ENCODE measurements at regions not wholly inside any gene's neighbourhood (a gene's known extent, or its start where the extent isn't known, plus 50 kb on each side); places are given as distances from the start of the nearest gene placed in this dataset.
"Not testable (repeated sequence)": the region's sequence is repeated elsewhere in the genome, so short reads cannot be mapped to it uniquely, and the experiment has no call there.

DNA sequence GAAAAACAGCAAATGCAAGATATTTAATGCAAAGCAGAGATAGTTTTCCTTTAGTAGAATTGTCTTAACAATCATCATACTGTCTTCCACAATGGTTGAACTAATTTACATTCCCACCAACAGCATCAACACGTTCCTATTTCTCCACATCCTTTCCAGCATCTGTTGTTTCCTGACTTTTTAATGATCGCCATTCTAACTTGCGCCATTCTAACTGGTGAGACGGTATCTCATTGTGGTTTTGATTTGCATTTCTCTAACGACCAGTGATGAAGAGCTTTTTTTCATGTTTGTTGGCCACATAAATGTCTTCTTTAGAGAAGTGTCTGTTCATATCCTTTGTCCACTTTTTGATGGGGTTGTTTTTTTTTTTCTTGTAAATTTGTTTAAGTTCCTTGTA, 388.3 kb downstream of the IRS2 start:
- DNase-seq; intact Hi-C loops (cut with DNase I); ATAC-seq (ENCODE audit: poor library complexity): not testable (repeated sequence)

DNA sequence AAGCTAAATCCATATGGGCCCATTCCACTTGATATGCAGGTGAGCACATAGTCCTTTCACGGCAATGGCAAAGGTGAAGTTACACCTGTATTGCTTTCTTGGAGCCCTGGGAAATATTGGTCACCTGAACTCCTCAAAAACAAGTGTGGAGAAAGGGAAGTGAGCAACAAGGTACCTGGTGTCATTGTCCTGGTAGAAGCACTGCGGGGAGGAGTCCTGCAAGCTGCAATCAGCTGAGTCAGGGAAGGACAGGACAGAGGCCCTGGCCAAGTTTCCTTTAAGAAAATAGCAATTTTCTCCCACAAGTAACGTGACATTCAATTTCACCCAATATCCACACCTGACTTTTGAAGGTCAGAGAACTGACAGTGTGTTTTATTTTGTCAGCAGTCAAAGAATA, 389.1 kb downstream of the IRS2 start:
- ATAC-seq (ENCODE audit: poor library complexity), result no peak
- intact Hi-C loops (cut with DNase I), result no loop called here
- no peak for DNase-seq

DNA sequence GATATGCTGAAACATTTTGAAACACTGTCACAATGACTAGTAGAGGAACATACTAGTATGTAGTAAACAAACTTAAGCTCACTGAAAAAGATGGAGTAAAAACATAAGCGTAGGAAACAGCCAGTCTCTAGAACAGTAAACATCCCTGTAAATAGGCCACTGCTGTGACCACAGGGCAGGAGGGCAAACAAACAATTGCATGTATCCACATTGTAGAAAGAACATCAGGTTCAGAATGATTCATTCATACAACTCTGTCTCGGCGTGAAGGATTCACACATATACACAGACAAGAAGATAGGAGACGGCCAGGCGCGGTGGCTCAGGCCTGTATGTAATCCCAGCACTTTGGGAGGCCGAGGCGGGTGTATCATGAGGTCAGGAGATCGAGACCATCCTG, 390.1 kb downstream of the IRS2 start:
- no peak for ATAC-seq (ENCODE audit: poor library complexity)
- intact Hi-C loops (cut with DNase I), result no loop called here
- no peak for DNase-seq

DNA sequence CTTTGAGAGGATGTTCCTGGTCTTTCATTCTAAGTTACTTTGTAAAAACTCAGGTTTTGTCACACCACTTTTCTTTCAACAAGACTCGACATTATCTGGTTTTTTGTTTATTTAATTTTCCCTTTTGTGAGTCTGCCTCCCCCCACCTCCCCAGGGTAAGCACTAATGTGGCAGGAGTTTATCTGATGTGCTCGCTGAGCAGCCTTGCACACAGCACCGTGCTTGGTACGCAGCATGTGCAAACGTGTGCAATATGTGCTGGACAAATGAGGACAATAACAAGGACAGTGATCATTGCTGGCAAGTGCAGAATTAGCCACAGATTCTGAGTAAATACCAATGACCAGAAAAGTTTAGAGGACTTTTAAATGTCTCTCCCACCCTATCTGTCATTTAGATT, 391.4 kb downstream of the IRS2 start:
- intact Hi-C loops (cut with DNase I), result no loop called here
- DNase-seq, result no peak
- ATAC-seq (ENCODE audit: poor library complexity), result no peak

DNA sequence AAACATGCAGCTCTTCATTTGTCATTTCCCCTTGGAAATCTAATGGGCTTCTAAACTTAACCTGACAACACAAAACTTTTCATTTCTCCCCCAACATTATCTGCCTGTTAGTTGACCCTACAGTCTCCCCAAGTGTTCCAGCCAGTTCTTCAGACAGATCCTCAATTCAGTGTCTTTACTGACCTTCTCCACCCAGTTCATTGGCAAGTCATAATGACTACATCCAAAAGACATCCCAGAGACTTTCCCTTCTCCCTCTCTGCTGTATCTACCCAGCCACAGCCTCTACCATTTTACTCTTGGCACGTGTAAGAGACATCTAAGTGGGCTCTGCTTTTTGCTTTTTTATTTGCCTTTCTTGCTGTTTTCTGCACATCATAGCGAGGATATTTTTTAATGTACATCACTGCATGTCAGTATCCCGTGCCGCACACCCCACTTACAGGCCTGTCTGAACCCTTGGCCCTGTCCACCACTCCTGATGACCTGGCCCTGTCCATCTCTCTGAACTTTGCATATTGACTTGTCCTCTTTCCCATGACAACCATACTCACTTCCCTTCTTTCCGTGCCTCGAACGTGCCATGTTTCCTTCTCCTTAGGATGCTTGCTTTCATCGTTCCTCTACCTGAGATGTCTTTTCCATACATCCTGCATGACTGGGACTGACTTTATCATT, 391.9 kb downstream of the IRS2 start:
- DNase-seq (no peak), ATAC-seq (ENCODE audit: poor library complexity) (no peak)
- intact Hi-C loops (cut with DNase I), result no loop called here

DNA sequence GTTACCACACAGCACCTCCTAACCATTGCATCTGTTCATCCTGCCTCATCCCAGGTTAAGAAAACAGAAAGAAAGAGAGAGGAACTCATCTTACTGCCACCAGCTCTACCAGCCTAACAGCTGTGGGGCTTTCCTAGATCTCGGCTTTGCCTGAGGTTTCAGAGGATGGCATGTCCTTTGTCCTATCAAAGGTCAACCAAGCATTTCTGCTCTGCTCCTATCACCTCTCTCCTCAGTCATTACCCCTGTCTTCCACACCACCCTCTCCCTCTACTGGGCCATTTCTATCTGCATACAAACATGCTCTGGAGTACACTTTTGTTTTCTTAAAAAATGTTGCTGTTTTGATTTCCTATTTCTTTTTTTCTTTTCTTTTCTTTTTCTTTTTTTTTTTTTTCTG, 393.3 kb downstream of the IRS2 start:
- DNase-seq, result no peak
- intact Hi-C loops (cut with DNase I), result no loop called here
- peak; percentile 34 for ATAC-seq (ENCODE audit: poor library complexity)

DNA sequence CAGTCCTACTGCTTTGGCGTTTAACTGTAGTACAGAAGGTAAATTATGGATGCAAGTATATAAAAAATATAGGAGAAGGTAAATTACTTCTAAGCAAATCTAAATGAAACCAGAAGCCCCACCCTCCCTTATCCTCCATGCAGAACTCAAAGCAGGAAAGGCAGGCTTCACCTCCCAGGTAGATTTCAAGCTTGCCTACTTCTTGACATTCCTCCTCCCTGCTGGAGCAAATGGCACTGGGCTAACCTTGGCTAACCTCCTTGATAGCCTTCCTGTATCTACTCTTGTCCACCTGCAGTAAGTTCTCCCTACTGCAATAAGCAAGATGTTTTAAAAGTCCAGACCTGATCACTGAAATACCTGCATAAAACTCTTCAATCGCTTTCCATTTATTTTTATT, 396.0 kb downstream of the IRS2 start:
- DNase-seq (no peak), ATAC-seq (ENCODE audit: poor library complexity) (no peak)
- intact Hi-C loops (cut with DNase I), result no loop called here

DNA sequence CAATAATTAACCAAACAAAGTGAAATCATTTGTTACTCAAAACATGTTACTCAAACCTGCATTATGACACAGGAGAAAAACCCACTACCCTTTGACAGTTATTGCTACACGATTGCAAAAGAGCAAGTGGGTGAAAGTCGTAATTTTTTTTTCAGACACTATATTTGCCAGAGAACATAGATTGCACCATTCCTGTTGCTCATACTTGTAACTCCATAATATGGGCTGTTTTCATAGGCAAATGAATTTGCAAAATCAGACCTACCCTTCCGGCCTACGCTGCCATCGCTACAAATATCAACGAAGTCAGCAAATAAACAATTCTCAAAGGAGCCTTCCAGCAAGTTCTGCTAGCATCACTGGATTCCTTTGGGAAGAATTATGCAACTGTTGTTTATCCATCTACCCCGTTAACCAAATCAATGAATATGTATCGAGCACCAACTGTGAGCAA, 396.5 kb downstream of the IRS2 start:
- no peak for DNase-seq
- no peak for ATAC-seq (ENCODE audit: poor library complexity)
- intact Hi-C loops (cut with DNase I), result no loop called here

DNA sequence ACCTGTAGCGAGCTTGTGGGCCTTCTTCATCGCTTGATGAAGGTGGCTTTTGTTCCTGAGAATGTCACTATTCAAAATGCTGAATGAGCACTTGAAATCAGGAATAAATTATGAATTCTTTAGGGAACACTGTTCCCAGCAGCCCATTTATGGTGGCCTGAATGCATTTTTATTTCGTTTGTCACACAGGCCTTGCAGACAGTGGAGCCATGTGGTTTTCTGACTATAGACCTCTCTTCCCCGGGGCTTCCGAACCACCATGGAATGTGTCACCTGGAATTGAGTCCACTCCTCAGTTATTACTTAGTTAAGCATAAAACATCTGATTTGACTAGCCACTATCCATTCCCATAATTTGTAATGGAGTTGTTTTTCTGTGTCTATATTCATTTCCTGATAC, 396.9 kb downstream of the IRS2 start:
- intact Hi-C loops (cut with DNase I), result no loop called here
- DNase-seq, result no peak

DNA sequence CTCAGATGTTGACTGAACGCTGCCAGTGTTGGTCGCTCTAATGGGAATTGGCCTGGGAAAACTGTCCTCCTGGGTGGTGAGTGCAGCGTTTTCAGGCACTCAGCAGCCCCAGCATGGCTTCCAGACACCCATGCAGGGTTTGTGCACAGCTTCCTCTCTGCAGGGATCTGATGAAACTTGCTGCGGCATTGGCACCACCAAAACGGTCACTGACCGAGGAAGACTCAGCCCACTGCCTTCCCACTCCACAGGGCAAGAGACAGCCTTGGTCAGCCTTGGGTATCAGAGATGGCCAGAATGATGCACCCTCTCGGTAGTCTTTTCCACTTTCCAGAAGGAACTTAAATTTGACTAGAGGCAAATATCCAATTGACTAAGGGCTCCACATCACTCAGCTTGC, 398.9 kb downstream of the IRS2 start:
- no peak for ATAC-seq (ENCODE audit: poor library complexity)
- DNase-seq, result no peak
- intact Hi-C loops (cut with DNase I), result no loop called here

More for the DNA sequence above, 396.9 kb downstream of the IRS2 start:
- ATAC-seq (ENCODE audit: poor library complexity), result no peak

DNA sequence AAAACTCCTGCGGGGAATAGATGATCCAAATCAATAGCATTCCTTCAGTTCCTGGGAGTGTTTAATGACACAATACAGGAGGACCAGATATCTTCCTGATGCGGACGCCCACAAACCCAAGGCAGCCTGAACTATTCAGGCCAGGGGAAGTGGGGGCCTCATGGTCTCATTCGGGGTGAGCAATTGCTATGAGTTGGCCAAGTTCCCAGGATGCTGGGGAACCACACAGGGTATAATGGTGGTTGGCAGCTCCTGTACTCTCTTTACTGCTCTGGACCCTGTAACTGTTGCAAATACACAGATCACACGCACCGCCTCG, 401.2 kb downstream of the IRS2 start:
- intact Hi-C loops (cut with DNase I), result no loop called here
- ATAC-seq (ENCODE audit: poor library complexity) (no peak), DNase-seq (no peak)

DNA sequence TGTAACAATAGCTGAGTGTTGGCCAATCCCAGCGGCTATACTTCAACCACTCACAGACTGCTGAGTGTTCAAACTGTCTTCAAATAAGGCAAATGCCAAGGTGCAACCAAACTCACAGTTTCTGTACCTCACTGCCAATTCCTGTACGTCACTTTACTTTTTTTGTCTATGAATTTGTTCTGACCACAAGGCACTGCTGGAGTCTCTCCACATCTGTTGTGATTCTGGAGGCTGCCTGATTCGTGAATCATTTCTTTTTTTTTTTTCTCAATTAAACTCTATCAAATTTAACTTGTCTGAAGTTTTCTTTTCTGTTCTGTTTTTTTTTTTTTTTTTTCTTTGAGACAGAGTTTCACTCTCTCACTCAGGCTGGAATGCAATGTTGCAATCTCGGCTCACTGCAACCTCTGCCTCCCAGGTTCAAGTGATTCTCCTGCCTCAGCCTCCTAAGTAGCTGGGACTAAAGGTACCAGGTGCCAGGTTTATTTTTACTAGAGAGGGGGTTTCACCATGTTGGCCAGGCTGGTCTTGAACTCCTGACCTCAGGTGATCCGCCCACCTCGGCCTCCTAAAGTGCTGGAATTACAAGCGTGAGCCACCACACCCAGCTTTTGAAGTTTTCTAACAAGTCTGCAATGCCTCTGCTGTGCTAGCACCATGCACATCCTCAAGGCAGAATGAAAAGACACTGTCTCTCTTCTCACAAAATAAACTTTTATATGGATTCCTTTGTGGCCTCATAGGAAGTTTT, 401.7 kb downstream of the IRS2 start:
- ATAC-seq (ENCODE audit: poor library complexity) (no peak), DNase-seq (no peak)
- intact Hi-C loops (cut with DNase I), result no loop called here

DNA sequence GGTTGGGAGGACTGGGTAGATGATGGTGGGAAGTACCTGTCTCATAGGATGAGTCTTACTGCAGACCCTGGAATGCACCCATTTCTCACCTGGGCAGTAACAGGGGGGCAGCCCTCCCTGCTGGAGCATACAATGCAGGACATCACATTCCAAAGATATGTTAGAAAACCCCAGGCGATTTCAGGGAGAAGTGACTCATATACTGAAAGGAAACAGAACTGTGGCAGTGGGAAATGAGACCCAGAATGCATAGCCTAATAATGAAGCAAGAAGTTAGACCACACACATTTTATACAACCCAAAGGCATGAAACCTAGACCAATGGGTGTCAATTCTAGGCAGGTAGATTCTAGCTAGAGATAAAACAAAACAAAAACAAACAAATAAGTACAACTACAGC, 402.7 kb downstream of the IRS2 start:
- DNase-seq (no peak), ATAC-seq (ENCODE audit: poor library complexity) (no peak)
- intact Hi-C loops (cut with DNase I), result no loop called here

DNA sequence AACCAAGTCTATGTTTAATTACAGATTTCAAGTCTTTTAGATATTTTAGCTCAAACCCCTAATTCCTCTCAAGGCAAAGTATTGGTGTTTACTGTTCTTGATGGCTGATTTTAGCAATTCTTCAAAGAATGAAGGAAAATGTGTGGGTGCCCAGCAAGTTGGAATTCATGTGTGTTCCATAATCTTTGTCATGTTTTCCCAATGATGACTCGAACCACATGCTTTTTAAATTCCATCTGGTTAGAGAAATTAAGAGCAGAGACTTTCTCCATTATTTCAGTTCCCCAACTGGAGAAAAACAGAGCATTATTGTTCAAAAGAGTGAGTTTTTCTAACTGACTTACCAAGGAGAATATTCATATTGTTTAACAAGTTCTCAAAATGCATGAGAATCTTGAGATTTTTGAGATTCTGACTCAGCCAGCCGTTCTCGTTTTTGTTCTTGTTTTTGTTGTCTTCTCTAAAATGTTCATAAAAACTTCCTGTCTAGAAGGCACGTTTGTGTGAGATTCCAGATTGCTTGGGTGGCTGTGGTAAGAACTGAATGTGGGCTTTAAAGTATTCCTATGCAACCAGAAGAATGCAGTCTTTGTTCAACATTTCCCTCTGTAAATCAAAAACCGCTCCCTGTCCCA, 404.7 kb downstream of the IRS2 start:
- intact Hi-C loops (cut with DNase I), result no loop called here
- DNase-seq (no peak), ATAC-seq (ENCODE audit: poor library complexity) (no peak)

DNA sequence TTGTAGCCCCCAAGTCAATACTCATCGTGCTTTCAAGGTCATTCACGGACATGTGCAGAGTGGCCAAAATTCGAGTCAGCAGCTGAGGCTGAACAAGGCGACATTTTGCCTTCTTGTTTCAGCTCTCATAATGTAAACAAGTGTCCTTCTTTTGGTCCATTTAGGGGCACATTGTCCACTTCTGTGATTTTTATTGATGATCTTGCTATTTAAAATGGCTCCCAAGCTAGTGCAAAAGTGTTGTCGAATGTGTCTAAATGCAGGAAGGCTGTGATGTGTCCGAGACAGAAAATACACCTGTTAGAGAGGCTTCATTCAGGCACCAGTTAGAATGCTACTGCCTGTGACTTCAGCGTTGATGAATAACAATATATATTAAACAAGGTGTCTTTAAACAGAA, 405.9 kb downstream of the IRS2 start:
- no peak for ATAC-seq (ENCODE audit: poor library complexity)
- no peak for DNase-seq
- intact Hi-C loops (cut with DNase I), result no loop called here

DNA sequence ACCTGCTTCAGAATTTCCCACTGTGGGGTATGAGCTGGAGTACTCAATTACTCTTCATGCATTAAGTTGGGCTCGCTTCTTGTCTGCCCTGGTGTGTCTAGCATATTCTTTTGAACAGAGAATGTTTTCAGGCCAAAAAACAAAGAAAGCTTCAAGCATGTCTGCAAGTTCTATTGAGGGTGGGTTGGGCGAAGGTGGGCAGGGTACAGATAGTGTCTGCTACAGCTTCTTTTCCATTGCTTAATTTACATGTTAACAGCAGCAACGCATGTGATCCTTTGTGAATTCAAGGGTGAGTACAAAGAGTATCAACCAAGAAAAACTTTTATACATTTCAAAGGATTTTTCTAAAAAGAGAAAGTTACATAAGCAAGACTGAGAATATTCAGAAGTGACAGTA, 406.5 kb downstream of the IRS2 start:
- ATAC-seq (ENCODE audit: poor library complexity), result no peak
- intact Hi-C loops (cut with DNase I), result no loop called here
- DNase-seq, result no peak

DNA sequence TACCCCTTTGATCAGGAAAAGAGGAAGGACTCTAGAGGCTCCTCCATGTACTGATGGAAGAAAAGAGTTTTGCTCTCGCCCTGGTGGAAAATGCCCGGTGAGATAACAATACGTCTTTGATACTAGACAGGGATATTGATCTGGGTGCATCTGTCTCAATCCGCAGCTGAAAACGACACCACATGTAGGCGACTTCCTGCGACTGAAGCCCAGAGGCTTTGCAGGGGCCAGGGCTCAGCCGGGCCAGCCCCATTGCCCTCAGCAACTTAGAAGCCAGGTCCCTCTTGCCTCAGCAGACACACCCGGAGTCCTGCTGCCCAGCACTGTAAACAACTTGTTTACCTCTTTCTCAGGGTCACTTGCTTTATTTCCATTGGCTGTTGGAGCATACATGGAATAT, 409.4 kb downstream of the IRS2 start:
- DNase-seq (no peak), ATAC-seq (ENCODE audit: poor library complexity) (no peak)
- intact Hi-C loops (cut with DNase I), result no loop called here

DNA sequence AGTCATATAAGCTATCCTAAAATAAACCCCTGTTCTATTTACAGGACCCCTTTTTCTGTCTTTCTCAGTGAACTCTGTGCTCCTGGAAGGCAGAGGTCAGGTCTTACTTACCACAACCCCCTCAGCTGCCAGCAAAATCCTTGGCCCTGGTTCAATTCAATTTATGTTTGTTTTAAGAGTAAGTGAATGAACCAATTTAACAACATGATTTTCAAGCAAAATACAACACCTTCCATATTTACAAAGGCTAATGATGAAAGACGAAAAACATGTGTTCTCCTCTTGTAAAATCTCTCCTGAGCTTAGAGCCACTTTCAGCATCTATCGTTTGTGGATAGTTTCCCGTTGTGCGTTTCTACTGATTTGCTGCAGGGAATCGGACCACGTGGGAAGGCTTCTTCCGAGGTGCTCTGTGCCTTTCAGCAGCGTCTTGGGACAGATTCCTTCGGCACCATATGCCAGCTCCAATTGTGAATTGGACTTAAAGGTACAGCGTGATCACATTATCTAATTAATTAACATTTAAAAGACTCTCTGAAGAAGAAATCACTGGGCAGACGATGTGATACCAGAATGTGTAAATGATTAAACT, 411.7 kb downstream of the IRS2 start:
- no peak for DNase-seq
- intact Hi-C loops (cut with DNase I), result no loop called here
- ATAC-seq (ENCODE audit: poor library complexity), result no peak

DNA sequence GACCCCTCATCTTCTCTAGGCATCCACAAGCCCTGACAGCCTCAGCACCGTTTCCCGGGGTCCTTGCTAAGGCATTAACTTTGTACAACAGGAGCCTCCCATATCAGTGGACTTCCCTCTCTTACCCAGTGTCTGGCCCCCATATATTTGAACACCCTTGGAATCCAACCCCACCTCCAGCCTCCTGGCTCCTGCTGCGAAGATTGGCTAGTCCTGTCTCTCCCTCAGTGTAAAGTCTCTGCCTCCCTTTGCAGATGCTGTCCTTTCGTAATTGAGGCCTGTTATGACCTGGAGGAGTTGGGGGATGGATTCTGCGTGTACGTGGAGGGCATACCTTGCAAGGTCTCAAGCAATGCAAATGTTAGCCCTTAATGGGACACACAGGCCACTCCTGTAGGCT, 413.7 kb downstream of the IRS2 start:
- DNase-seq (no peak), ATAC-seq (ENCODE audit: poor library complexity) (no peak)
- intact Hi-C loops (cut with DNase I), result no loop called here

DNA sequence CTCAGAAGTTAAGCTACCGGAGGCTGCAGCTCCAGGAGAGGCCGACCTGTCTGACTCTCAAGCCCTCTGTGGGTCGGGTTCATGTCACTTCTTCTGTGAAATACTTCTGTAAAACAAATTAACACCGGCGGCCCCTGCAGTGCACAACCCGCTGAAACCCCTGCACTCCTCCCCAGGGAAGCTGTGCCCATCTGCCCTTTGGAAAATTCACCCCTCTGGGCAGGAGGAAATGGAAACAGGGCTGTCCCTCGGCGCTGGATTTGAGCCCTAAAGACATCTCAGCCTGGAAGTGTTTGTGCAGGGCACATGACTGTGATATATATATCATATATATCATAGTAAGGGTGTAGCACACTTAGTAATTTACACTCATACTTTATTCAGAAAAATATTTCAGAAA, 415.3 kb downstream of the IRS2 start:
- intact Hi-C loops (cut with DNase I), result no loop called here
- ATAC-seq (ENCODE audit: poor library complexity) (no peak), DNase-seq (no peak)
